Esophagus mucosa (tissue), 1 donor: ENCODE measurements at regions not wholly inside any gene's neighbourhood (a gene's known extent, or its start where the extent isn't known, plus 50 kb on each side); places are given as distances from the start of the nearest gene placed in this dataset.
A peak's percentile ranks its signal among the peaks of the same experiment; 100 is the strongest.
"Not testable (repeated sequence)": the region's sequence is repeated elsewhere in the genome, so short reads cannot be mapped to it uniquely, and the experiment has no call there.

Experiments
- ATAC-seq: fragments of 200-7000 bp; cut with Tn5 transposase; one replicate; pipeline ENCODE4 v1.9.1; 2020
- donor health status: DM: yes; HTN: yes; CAD: no.

GRCh38 chr6:149127212-149127611 is 190.3 kb upstream of the TAB2 start:
- ATAC-seq, result no peak

GRCh38 chr6:149128489-149129145 is 188.9 kb upstream of the TAB2 start:
- ATAC-seq, result no peak

GRCh38 chr6:149129371-149130077 is 188.0 kb upstream of the TAB2 start:
- ATAC-seq, result peak; percentile 79

GRCh38 chr6:149130090-149130489 is 187.4 kb upstream of the TAB2 start:
- no peak for ATAC-seq

GRCh38 chr6:149130508-149130907 is 187.0 kb upstream of the TAB2 start:
- peak; percentile 80 for ATAC-seq

- ATAC-seq, result no peak
Measured at GRCh38 chr6:149131891-149132290, 185.6 kb upstream of the TAB2 start.

- ATAC-seq, result peak; percentile 77
Measured at GRCh38 chr6:149132336-149132735, 185.2 kb upstream of the TAB2 start.

GRCh38 chr6:149134511-149134933 is 183.0 kb upstream of the TAB2 start:
- no peak for ATAC-seq

GRCh38 chr6:149135809-149136208 is 181.7 kb upstream of the TAB2 start:
- peak; percentile 53 for ATAC-seq

GRCh38 chr6:149136273-149136912 is 181.1 kb upstream of the TAB2 start:
- ATAC-seq, result no peak

GRCh38 chr6:149136913-149137286 is 180.6 kb upstream of the TAB2 start:
- ATAC-seq, result no peak

GRCh38 chr6:149137594-149137993 is 179.9 kb upstream of the TAB2 start:
- no peak for ATAC-seq

GRCh38 chr6:149138089-149138488 is 179.4 kb upstream of the TAB2 start:
- ATAC-seq, result no peak

- no peak for ATAC-seq
Measured at GRCh38 chr6:149138699-149139294, 178.7 kb upstream of the TAB2 start.

- no peak for ATAC-seq
Measured at GRCh38 chr6:149139782-149140136, 177.8 kb upstream of the TAB2 start.

- ATAC-seq, result no peak
Measured at GRCh38 chr6:149140137-149140909, 177.2 kb upstream of the TAB2 start.

- no peak for ATAC-seq
Measured at GRCh38 chr6:149140910-149141290, 176.6 kb upstream of the TAB2 start.

GRCh38 chr6:149142924-149143429 is 174.5 kb upstream of the TAB2 start:
- ATAC-seq, result no peak

- not testable (repeated sequence) for ATAC-seq
Measured at GRCh38 chr6:149145800-149146199, 171.7 kb upstream of the TAB2 start.

GRCh38 chr6:149147195-149147594 is 170.3 kb upstream of the TAB2 start:
- no peak for ATAC-seq

- no peak for ATAC-seq
Measured at GRCh38 chr6:149147938-149148718, 169.4 kb upstream of the TAB2 start.

GRCh38 chr6:149149653-149150052 is 167.9 kb upstream of the TAB2 start:
- ATAC-seq, result no peak
